ENCODE measurements at regions not wholly inside any gene's neighbourhood (a gene's known extent, or its start where the extent isn't known, plus 50 kb on each side); places are given as distances from the start of the nearest gene placed in this dataset.

DNA sequence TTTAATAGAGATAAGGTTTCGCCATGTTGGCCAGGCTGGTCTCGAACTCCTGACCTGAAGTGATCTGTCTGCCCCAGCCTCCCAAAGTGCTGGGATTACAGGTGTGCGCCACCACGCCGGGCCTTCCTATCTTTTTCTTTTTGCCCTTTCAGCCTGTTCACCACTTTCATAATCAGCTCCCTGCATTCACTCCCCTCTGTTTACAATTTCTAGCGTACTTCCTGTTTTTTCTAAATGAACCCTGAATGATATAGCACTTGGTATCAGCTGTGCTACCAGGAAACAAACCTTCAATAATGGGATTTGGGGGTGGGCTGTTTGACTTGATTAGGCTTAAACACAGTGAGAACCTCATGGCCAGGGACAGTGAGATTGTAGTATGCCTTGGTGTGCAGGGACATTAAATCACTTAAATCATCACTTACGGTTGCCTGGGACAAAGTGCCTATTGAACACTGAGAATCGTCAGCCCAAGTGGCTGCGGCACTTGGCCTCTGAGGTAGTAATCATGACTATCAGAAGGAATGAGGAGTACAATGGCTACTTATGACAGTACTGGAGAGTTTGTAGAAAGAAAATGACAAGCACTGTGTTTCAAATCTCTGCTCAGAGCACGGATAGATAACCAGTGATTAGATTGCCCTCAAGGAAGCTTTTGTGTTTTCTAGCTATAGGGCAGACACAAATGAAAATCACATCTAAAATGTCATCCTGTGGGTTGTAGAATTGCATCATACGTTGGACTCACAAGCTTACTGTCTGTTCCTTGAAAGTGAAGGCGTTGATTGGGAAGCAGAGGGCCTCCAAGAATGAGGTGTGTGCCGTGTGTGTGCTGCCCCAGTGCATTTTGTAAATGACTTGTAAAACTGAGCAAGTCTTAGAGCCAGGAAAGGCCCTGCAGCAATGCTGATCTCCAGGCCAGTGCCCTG lies 661.8 kb downstream of the MATN1 start:
- H3K36me3 ChIP-seq: no peaks in the 10 kb centered on the region
- TF ChIP-seq, protein P1, sequence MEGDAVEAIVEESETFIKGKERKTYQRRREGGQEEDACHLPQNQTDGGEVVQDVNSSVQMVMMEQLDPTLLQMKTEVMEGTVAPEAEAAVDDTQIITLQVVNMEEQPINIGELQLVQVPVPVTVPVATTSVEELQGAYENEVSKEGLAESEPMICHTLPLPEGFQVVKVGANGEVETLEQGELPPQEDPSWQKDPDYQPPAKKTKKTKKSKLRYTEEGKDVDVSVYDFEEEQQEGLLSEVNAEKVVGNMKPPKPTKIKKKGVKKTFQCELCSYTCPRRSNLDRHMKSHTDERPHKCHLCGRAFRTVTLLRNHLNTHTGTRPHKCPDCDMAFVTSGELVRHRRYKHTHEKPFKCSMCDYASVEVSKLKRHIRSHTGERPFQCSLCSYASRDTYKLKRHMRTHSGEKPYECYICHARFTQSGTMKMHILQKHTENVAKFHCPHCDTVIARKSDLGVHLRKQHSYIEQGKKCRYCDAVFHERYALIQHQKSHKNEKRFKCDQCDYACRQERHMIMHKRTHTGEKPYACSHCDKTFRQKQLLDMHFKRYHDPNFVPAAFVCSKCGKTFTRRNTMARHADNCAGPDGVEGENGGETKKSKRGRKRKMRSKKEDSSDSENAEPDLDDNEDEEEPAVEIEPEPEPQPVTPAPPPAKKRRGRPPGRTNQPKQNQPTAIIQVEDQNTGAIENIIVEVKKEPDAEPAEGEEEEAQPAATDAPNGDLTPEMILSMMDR (IDR thresholded peaks at IDR 0.05; ENCODE audit: low read depth, low read length): no peak
- no peak overlapping the region for H3K4me3 ChIP-seq (ENCODE audit: low read depth, low read length)
- H3K9me3 ChIP-seq: no peaks in the 10 kb centered on the region
- no peak for DNase-seq
- no peaks in the 10 kb centered on the region for H3K27me3 ChIP-seq
- H3K4me1 ChIP-seq: no peaks in the 10 kb centered on the region

DNA sequence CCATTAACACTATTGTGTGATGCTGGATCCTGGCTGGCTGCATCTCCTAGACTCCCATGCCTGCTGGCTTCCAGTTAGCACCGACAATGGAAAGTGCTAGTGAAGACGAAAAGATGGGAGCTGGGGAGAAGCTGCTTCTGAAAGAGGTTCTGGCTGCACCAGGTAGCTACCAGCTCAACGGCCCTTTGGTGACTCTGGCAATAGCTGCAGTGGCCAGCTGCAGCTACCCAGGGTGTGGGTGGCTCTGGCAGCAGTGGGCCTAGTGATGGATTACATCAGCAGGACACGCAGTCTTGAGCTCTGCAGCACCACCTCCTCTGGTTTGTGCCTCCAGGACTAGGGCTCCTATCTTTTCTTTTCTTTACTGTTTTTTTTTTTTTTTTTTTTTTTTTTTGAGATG lies 662.6 kb downstream of the MATN1 start:
- H3K9me3 ChIP-seq: no peaks in the 10 kb centered on the region
- TF ChIP-seq, protein P1 (IDR thresholded peaks at IDR 0.05; ENCODE audit: low read depth, low read length): no peak
- H3K27me3 ChIP-seq: no peaks in the 10 kb centered on the region
- DNase-seq: no peak
- no peaks in the 10 kb centered on the region for H3K4me1 ChIP-seq
- H3K36me3 ChIP-seq: no peaks in the 10 kb centered on the region
- no peak overlapping the region for H3K4me3 ChIP-seq (ENCODE audit: low read depth, low read length)

DNA sequence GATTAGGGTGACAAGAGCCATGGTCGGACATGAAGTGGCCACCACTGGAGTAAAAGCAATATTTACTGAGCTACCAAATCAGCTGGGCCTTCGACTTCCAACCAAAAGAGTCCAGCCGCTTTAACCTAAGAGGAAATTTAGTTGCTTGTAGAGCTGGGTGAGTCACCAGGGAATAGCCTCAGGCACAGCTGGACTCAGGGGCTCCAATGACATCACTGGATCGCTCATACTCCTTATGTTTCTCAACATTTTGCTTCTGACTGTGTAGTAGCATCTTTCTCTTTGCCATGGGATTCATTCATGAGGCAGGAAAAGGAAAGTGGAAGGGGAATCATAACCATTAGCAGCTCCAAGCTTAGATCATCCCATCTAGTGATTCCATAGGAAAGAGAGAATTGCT lies 664.4 kb downstream of the MATN1 start:
- peaks cover 3% of the 10 kb centered on the region; the same call in 1 of the 2 replicates for H3K27me3 ChIP-seq
- H3K36me3 ChIP-seq: no peaks in the 10 kb centered on the region
- peak; percentile 14 for DNase-seq
- no peaks in the 10 kb centered on the region for H3K4me1 ChIP-seq
- TF ChIP-seq, protein P1 (IDR thresholded peaks at IDR 0.05; ENCODE audit: low read depth, low read length): no peak
- no peak overlapping the region for H3K4me3 ChIP-seq (ENCODE audit: low read depth, low read length)
- no peaks in the 10 kb centered on the region for H3K9me3 ChIP-seq

DNA sequence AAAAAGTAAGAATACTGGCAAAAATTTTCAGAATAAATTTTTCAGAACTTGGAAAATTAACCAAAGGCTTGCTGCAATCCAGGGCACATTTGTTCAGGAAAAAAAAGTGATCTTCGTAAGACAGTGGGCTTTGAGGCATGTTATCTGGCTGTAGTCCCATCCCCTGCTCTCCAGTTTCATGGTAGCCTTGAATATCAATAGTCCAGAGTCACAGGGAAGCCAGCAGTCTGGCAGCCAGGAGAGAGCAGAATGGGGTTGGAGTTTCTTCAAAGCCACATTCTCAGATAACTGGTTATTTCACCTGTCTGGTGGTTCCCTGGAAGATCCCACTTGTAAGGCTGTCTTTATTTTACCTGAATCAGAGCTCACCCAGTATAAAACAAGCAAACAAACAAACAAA lies 669.3 kb downstream of the MATN1 start:
- TF ChIP-seq, protein P1 (IDR thresholded peaks at IDR 0.05; ENCODE audit: low read depth, low read length): no peak
- no peaks in the 10 kb centered on the region for H3K9me3 ChIP-seq
- H3K4me1 ChIP-seq: no peaks in the 10 kb centered on the region
- DNase-seq: no peak
- H3K27me3 ChIP-seq: peaks cover 6% of the 10 kb centered on the region; the same call in 1 of the 2 replicates
- H3K4me3 ChIP-seq (ENCODE audit: low read depth, low read length): no peak overlapping the region
- H3K36me3 ChIP-seq: no peaks in the 10 kb centered on the region

DNA sequence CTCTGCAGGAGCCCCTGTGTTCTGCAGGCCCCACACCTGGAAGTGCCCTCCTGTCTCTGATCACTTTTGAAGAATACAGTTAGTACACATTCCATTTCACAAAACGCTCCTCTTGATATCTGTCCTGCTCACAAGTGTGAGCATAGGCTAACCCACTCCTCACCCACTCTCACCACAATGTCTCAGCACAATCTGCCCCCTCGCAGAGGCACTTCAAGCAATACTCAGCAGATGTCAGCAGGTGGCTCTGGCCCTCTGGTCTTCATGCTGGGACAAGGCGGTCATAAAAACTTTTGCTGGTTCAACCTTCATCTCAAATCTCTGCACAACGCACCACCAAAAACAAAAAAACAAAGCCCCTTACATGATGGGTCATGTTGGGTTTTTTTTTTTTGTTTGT lies 671.2 kb downstream of the MATN1 start:
- H3K9me3 ChIP-seq: no peaks in the 10 kb centered on the region
- H3K36me3 ChIP-seq: no peaks in the 10 kb centered on the region
- peaks cover 6% of the 10 kb centered on the region; the same call in 1 of the 2 replicates for H3K27me3 ChIP-seq
- no peaks in the 10 kb centered on the region for H3K4me1 ChIP-seq
- H3K4me3 ChIP-seq (ENCODE audit: low read depth, low read length): no peak overlapping the region
- TF ChIP-seq, protein P1 (IDR thresholded peaks at IDR 0.05; ENCODE audit: low read depth, low read length): no peak
- no peak for DNase-seq

DNA sequence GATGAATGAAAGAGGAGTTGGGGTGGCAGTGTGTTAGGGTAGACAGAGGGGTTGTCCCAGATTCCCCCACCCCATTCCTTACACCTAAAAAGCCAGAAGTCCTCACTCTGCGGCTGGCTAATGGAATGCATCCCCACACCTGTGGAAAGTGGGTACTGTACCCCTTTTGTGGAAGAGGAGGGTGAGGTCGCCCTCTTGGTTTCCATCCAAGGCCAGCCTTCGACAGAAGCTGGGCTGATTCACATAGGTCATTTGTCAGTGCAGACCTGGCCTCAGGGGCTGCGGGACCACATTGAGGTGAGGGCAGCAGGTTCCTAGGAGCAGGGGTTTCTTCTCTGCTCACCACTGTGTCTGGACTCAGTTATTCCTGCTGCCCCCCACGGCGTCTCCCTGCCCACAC lies 671.6 kb downstream of the MATN1 start:
- no peaks in the 10 kb centered on the region for H3K36me3 ChIP-seq
- no peak for DNase-seq
- no peak overlapping the region for H3K4me3 ChIP-seq (ENCODE audit: low read depth, low read length)
- no peaks in the 10 kb centered on the region for H3K4me1 ChIP-seq
- no peaks in the 10 kb centered on the region for H3K9me3 ChIP-seq
- TF ChIP-seq, protein P1 (IDR thresholded peaks at IDR 0.05; ENCODE audit: low read depth, low read length): no peak
- H3K27me3 ChIP-seq: peaks cover 6% of the 10 kb centered on the region; the same call in 1 of the 2 replicates
